ENCODE measurements at regions not wholly inside any gene's neighbourhood (a gene's known extent, or its start where the extent isn't known, plus 50 kb on each side); places are given as distances from the start of the nearest gene placed in this dataset.

DNA sequence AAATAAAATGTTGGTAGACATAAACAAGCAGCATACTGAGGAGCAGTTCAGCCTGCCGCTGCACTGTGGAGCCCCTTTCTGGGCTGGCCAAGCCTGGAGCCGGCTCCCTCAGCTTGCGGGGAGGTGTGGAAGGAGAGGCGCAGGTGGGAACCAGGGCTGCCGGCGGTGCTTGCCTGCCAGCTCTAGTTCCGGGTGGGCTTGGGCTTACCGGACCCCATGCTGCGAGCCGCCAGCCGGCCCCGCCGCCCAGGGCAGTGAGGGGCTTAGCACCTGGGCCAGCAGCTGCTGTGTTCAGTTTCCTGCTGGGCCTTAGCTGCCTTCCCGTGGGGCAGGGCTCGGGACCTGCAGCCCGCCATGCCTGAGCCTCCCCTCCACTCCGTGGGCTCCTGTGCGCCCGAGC is 672.9 kb upstream of the POM121L12 start:
- Histone ChIP-seq H3K4me1 (ENCODE audit: low read depth) (no peaks in the 10 kb centered on the region), H3K9me3 (no peaks in the 10 kb centered on the region), H3K36me3 (ENCODE audit: low read depth) (no peaks in the 10 kb centered on the region), H3K4me3 (no peak overlapping the region)
- ATAC-seq (no peak), DNase-seq (no peak)
- intact Hi-C loops (cut with DNase I, micrococcal nuclease) = no loop called here
- TF ChIP-seq, protein P1, sequence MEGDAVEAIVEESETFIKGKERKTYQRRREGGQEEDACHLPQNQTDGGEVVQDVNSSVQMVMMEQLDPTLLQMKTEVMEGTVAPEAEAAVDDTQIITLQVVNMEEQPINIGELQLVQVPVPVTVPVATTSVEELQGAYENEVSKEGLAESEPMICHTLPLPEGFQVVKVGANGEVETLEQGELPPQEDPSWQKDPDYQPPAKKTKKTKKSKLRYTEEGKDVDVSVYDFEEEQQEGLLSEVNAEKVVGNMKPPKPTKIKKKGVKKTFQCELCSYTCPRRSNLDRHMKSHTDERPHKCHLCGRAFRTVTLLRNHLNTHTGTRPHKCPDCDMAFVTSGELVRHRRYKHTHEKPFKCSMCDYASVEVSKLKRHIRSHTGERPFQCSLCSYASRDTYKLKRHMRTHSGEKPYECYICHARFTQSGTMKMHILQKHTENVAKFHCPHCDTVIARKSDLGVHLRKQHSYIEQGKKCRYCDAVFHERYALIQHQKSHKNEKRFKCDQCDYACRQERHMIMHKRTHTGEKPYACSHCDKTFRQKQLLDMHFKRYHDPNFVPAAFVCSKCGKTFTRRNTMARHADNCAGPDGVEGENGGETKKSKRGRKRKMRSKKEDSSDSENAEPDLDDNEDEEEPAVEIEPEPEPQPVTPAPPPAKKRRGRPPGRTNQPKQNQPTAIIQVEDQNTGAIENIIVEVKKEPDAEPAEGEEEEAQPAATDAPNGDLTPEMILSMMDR (IDR thresholded peaks at IDR 0.05) = no peak

DNA sequence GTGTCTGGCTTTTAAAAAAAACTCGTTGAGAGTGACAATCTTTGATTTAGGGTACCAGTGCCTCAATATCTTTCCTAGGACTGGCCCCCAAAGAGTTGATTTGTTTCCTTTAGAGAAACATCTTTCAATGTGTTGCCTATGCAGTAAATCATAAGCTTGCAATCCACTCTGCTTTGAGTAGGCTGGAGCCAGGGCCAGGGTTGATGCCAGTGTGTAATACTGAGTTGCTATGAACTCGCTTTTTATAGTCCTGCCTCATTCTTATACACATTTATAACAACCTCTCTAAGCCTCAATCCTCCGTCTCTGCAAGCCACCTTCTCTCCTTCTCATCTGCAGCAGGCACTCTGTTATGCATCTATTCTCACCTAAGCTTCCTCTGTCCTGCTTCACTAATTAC is 674.9 kb upstream of the POM121L12 start:
- Histone ChIP-seq H3K36me3 (ENCODE audit: low read depth) (no peaks in the 10 kb centered on the region), H3K4me3 (no peak overlapping the region), H3K9me3 (no peaks in the 10 kb centered on the region), H3K4me1 (ENCODE audit: low read depth) (no peaks in the 10 kb centered on the region)
- DNase-seq (no peak), ATAC-seq (no peak)
- TF ChIP-seq, protein P1 (IDR thresholded peaks at IDR 0.05) = no peak
- intact Hi-C loops (cut with DNase I, micrococcal nuclease) = no loop called here

DNA sequence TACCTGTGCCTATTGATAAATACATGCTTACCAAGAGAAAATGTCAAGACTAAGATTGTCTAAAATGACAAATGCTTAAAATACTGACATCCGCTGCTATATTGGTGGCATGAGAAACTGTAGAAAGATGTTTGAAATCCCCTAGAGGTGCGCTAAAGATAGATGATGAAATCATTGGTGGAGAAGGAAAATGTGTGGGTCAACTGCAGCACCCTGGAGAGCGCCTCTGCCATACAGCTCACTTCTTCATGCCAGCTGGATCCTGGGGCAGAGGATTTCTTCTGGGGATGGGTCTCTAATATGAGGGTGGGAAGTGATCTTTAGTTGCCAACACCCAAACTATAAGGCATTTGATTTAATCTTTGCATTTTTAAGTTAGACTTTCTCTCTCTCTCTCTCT is 680.4 kb upstream of the POM121L12 start:
- intact Hi-C loops (cut with DNase I, micrococcal nuclease) = no loop called here
- H3K4me1 ChIP-seq (ENCODE audit: low read depth) = no peaks in the 10 kb centered on the region
- no peak for DNase-seq
- TF ChIP-seq, protein P1 (IDR thresholded peaks at IDR 0.05) = no peak
- H3K4me3 ChIP-seq = no peak overlapping the region
- H3K36me3 ChIP-seq (ENCODE audit: low read depth) = no peaks in the 10 kb centered on the region
- no peak for ATAC-seq
- no peaks in the 10 kb centered on the region for H3K9me3 ChIP-seq

DNA sequence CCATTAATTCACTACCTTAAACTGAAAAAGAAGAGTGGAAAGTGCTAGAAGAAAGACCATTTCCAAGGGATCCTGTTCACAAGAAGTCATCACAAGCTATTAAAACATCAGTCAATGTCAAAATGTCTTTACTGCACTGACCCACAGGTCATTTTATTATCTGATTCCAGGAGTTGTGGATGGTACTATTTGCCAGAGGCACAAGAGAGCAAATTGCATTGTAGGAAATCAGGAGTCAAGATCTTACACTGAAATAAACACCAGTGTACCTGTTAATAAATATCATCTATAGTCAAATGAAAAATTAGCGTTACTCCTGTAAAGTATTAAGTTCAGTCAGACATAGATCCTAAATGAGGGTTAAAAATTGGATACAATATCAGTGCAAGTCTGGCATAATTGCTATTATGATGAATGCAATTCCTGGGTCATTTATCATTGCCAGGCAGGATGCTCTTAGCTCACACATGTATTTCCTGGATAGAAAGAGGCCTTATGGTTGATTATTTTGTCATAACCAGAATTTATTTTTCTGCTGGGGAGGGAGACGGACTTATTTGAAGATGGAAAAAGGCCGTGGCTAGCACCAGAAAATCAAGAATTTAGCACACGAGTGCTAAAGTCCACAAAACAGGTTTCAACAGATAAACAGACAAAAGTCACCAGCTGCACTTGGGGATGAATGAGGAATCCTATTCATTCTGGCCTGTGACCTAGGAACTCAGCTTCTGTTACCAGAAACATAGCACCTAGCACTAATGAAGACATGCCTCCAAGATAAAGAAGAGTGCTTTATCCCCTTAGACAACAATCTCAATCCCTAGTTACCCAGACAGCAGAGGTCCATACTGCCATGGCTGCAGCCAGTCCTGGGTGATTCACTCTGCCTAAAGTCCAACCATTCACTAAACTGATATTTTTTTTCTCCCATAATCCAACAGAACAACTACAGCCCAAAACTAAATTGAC is 683.1 kb upstream of the POM121L12 start:
- intact Hi-C loops (cut with DNase I, micrococcal nuclease) = no loop called here
- no peak for DNase-seq
- Histone ChIP-seq H3K4me1 (ENCODE audit: low read depth) (no peaks in the 10 kb centered on the region), H3K4me3 (no peak overlapping the region), H3K36me3 (ENCODE audit: low read depth) (no peaks in the 10 kb centered on the region), H3K9me3 (no peaks in the 10 kb centered on the region)
- ATAC-seq = no peak
- TF ChIP-seq, protein P1 (IDR thresholded peaks at IDR 0.05) = no peak

DNA sequence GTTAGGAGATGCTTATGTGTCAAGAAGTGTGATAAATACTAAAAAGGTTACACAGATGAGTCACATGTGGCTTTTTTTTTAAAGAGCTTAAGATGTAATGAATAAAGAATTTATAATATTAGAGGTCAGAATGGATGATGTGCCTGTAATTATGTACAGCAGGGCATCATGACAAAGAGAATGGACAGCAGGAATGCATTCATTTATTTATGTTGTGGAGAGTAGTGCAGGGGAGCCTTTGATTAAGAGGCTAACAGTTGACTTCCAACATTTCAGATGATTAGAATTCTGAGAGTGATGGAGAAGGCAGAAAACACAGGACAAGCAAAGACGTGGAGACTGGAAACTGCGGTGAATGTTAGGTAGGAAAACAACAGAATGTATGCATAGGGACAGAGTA is 691.4 kb upstream of the POM121L12 start:
- DNase-seq (no peak), ATAC-seq (no peak)
- Histone ChIP-seq H3K4me3 (no peak overlapping the region), H3K36me3 (ENCODE audit: low read depth) (no peaks in the 10 kb centered on the region), H3K9me3 (no peaks in the 10 kb centered on the region), H3K4me1 (ENCODE audit: low read depth) (no peaks in the 10 kb centered on the region)
- intact Hi-C loops (cut with DNase I, micrococcal nuclease) = no loop called here
- TF ChIP-seq, protein P1 (IDR thresholded peaks at IDR 0.05) = no peak
